MM.1S (cell line): ENCODE measurements at regions not wholly inside any gene's neighbourhood (a gene's known extent, or its start where the extent isn't known, plus 50 kb on each side); places are given as distances from the start of the nearest gene placed in this dataset.

ENCODE experiments used
- EZH2 ChIP-seq: fragments of 300-600 bp; sonication (generic); optimal IDR thresholded peaks from 2 replicates; pipeline ENCODE3; 2017; ENCODE audit warnings: low read depth, mild to moderate bottlenecking, antibody characterized with exemption, low read length, mixed read lengths
- EZH2phosphoT487 ChIP-seq: fragments of 300-600 bp; sonication (generic); IDR thresholded peaks from 2 replicates; pipeline ENCODE4 v1.6.1; 2018; ENCODE audit warnings: antibody characterized with exemption, low read length
- TF ChIP-seq, protein P1 (sequence below): fragments of 300-600 bp; sonication (generic); IDR thresholded peaks from 2 replicates; pipeline ENCODE4 v1.5.1; 2016; ENCODE audit warnings: antibody characterized with exemption, low read length, mixed read lengths

- TF ChIP-seq, protein P1, sequence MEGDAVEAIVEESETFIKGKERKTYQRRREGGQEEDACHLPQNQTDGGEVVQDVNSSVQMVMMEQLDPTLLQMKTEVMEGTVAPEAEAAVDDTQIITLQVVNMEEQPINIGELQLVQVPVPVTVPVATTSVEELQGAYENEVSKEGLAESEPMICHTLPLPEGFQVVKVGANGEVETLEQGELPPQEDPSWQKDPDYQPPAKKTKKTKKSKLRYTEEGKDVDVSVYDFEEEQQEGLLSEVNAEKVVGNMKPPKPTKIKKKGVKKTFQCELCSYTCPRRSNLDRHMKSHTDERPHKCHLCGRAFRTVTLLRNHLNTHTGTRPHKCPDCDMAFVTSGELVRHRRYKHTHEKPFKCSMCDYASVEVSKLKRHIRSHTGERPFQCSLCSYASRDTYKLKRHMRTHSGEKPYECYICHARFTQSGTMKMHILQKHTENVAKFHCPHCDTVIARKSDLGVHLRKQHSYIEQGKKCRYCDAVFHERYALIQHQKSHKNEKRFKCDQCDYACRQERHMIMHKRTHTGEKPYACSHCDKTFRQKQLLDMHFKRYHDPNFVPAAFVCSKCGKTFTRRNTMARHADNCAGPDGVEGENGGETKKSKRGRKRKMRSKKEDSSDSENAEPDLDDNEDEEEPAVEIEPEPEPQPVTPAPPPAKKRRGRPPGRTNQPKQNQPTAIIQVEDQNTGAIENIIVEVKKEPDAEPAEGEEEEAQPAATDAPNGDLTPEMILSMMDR: no peak
- TF ChIP-seq EZH2: no peak
- TF ChIP-seq EZH2phosphoT487: no peak
Observed at GRCh38 chr16:6753553-6753952, 579.1 kb upstream of the RBFOX1 start.
